Natural killer cell (primary cell): ENCODE measurements at regions not wholly inside any gene's neighbourhood (a gene's known extent, or its start where the extent isn't known, plus 50 kb on each side); places are given as distances from the start of the nearest gene placed in this dataset.

ENCODE experiments used
- ATAC-seq, 3 donors: fragments of 150-1000 bp in 2 of 3; fragments of 200-7000 bp in 1 of 3; cut with Tn5 transposase; 1 replicate in 1 of 3; 2 replicates in 2 of 3; pipeline ENCODE4 v1.10.0; 2021; ENCODE audit warnings: mild to moderate bottlenecking in 2 of 3, moderate library complexity in 2 of 3
- DNase-seq, 2 donors: peaks; one replicate each; pipeline versions ENCODE4 v3.0.0 to v3.0.0-alpha.2; 2013 to 2021; ENCODE audit warnings: mixed read lengths in 1 of 2
- H3K27ac ChIP-seq: one replicate; pipeline ENCODE4 v1.5.1; 2013; ENCODE audit warnings: mild to moderate bottlenecking, low read length
- H3K27me3 ChIP-seq: one replicate; pipeline ENCODE4 v1.6.1; 2013; ENCODE audit warnings: low read length; ENCODE audit not compliant: control insufficient read depth, insufficient read depth
- H3K36me3 ChIP-seq: one replicate; pipeline ENCODE4 v1.6.1; 2013; ENCODE audit warnings: low read length; ENCODE audit not compliant: control insufficient read depth, insufficient read depth
- H3K4me1 ChIP-seq: one replicate; pipeline ENCODE4 v1.6.1; 2013; ENCODE audit warnings: low read length; ENCODE audit not compliant: control insufficient read depth, insufficient read depth
- H3K4me3 ChIP-seq: one replicate; pipeline ENCODE4 v1.5.1; 2013; ENCODE audit warnings: low read length
- H3K9me3 ChIP-seq: one replicate; pipeline ENCODE4 v1.6.1; 2013; ENCODE audit warnings: low read length; ENCODE audit not compliant: control insufficient read depth, insufficient read depth
- H3K27ac Mint-ChIP-seq, 2 donors: one replicate each; pipeline ENCODE4 v1.8.0; 2022; ENCODE audit warnings: mild to moderate bottlenecking in 2 of 2, mixed read lengths in 2 of 2, moderate library complexity in 1 of 2
- H3K27me3 Mint-ChIP-seq, 2 donors: one replicate each; pipeline ENCODE4 v1.8.0; 2022; ENCODE audit warnings: low read depth in 2 of 2, mixed read lengths in 2 of 2
- H3K36me3 Mint-ChIP-seq: one replicate; pipeline ENCODE4 v1.8.0; 2022; ENCODE audit warnings: mixed read lengths
- H3K4me1 Mint-ChIP-seq, 2 donors: one replicate each; pipeline ENCODE4 v1.8.0; 2022; ENCODE audit warnings: mixed read lengths in 2 of 2
- H3K4me3 Mint-ChIP-seq: one replicate; pipeline ENCODE4 v1.8.0; 2022; ENCODE audit warnings: mild to moderate bottlenecking, moderate library complexity, mixed read lengths
- H3K9me3 Mint-ChIP-seq, 2 donors: one replicate each; pipeline ENCODE4 v1.8.0; 2022; ENCODE audit warnings: mixed read lengths in 2 of 2
- CTCF ChIP-seq: fragments of 200-600 bp; IDR thresholded peaks from one replicate; pipeline ENCODE4 v1.8.0; 2022; ENCODE audit warnings: antibody characterized with exemption
- WGBS: methylation state at CpG from one replicate; pipeline ENCODE4 v1.1.7; 2013; ENCODE audit warnings: missing lambda C conversion rate; ENCODE audit not compliant: insufficient coverage; 5-methylcytosine and 5-hydroxymethylcytosine counted together
- intact Hi-C: fragments of 100-400 bp; cut with micrococcal nuclease; formaldehyde crosslinking; loops from one replicate; pipeline ENCODE4 v1.14.2; 2022

GRCh38 chr18:46262856-46263255 is 158.7 kb downstream of the HAUS1 start:
- 95% methylated on average over 4 of the region's 4 CpGs for WGBS
- no peaks in the 10 kb centered on the region for H3K27me3 Mint-ChIP-seq
- H3K4me1 Mint-ChIP-seq: peaks cover 43 to 50% of the 10 kb centered on the region in 2 donors
- H3K36me3 ChIP-seq: peaks cover 21% of the 10 kb centered on the region
- H3K27ac Mint-ChIP-seq: peak overlapping the region in 1 of 2 donors; percentile 70
- H3K9me3 Mint-ChIP-seq: no peaks in the 10 kb centered on the region
- intact Hi-C loops: no loop called here
- ATAC-seq (no peak), DNase-seq (no peak)
- no peak overlapping the region for H3K27ac ChIP-seq
- no peak for TF ChIP-seq CTCF
- H3K4me3 Mint-ChIP-seq: no peak overlapping the region
- no peaks in the 10 kb centered on the region for H3K27me3 ChIP-seq
- H3K36me3 Mint-ChIP-seq: peaks cover 9% of the 10 kb centered on the region
- no peaks in the 10 kb centered on the region for H3K4me1 ChIP-seq
- H3K4me3 ChIP-seq: no peak overlapping the region
- no peaks in the 10 kb centered on the region for H3K9me3 ChIP-seq

- no peak for TF ChIP-seq CTCF
- H3K27ac ChIP-seq: no peak overlapping the region
- no peaks in the 10 kb centered on the region for H3K27me3 Mint-ChIP-seq
Observed at GRCh38 chr18:46264255-46264654, 160.1 kb downstream of the HAUS1 start.

GRCh38 chr18:46265196-46266156 is 161.3 kb downstream of the HAUS1 start:
- intact Hi-C loops: no loop called here
- Mint-ChIP-seq H3K36me3 (peaks cover 9% of the 10 kb centered on the region), H3K27ac (peak overlapping the region; percentile 18 to 52)

More at GRCh38 chr18:46264255-46264654, 160.1 kb downstream of the HAUS1 start:
- Histone ChIP-seq H3K4me1 (no peaks in the 10 kb centered on the region), H3K9me3 (no peaks in the 10 kb centered on the region), H3K36me3 (peaks cover 24% of the 10 kb centered on the region), H3K4me3 (no peak overlapping the region), H3K27me3 (no peaks in the 10 kb centered on the region)
- Mint-ChIP-seq H3K27ac (peak overlapping the region in 1 of 2 donors; percentile 52), H3K9me3 (no peaks in the 10 kb centered on the region), H3K4me1 (peaks cover 48 to 62% of the 10 kb centered on the region in 2 donors), H3K4me3 (no peak overlapping the region), H3K36me3 (peaks cover 9% of the 10 kb centered on the region)
- DNase-seq (peak in 1 of 2 donors; percentile 54), ATAC-seq (peak; percentile 30 to 78 (median 34))
- WGBS: no CpG with 5 or more reads among the region's 1 CpG
- intact Hi-C loops: no loop called here

More at GRCh38 chr18:46265196-46266156, 161.3 kb downstream of the HAUS1 start:
- H3K9me3 ChIP-seq: no peaks in the 10 kb centered on the region
- TF ChIP-seq CTCF: no peak
- Mint-ChIP-seq H3K27me3 (no peaks in the 10 kb centered on the region), H3K9me3 (no peaks in the 10 kb centered on the region), H3K4me3 (no peak overlapping the region), H3K4me1 (peaks cover 36 to 55% of the 10 kb centered on the region in 2 donors)
- 78% methylated on average over 3 of the region's 4 CpGs for WGBS
- no peak for ATAC-seq
- no peak for DNase-seq
- H3K27ac ChIP-seq: no peak overlapping the region
- no peaks in the 10 kb centered on the region for H3K27me3 ChIP-seq
- no peak overlapping the region for H3K4me3 ChIP-seq
- peaks cover 24% of the 10 kb centered on the region for H3K36me3 ChIP-seq
- H3K4me1 ChIP-seq: no peaks in the 10 kb centered on the region
